Activated T-cell treated with anti-CD3 and anti-CD28 coated beads, Interleukin-2, amount 50 U/mL, for 4 hours (primary cell): ENCODE measurements at regions not wholly inside any gene's neighbourhood (a gene's known extent, or its start where the extent isn't known, plus 50 kb on each side); places are given as distances from the start of the nearest gene placed in this dataset.

ENCODE experiments used
- ATAC-seq, 2 donors: fragments of 200-7000 bp; cut with Tn5 transposase; one replicate each; pipeline ENCODE4 v1.10.0; 2021
- DNase-seq: peaks from one replicate; pipeline ENCODE4 v3.0.0-alpha.2; 2020
- H3K27me3 Mint-ChIP-seq: one replicate; pipeline ENCODE4 v1.8.0; 2021; ENCODE audit warnings: low read depth, mixed read lengths
- H3K36me3 Mint-ChIP-seq: one replicate; pipeline ENCODE4 v1.8.0; 2022; ENCODE audit warnings: mixed read lengths; ENCODE audit not compliant: insufficient read depth
- H3K4me1 Mint-ChIP-seq: one replicate; pipeline ENCODE4 v1.8.0; 2021; ENCODE audit warnings: low read depth, mixed read lengths
- H3K4me3 Mint-ChIP-seq: one replicate; pipeline ENCODE4 v1.8.0; 2021; ENCODE audit warnings: mild to moderate bottlenecking, moderate library complexity, mixed read lengths
- H3K9me3 Mint-ChIP-seq: one replicate; pipeline ENCODE4 v1.8.0; 2021; ENCODE audit warnings: mixed read lengths

- H3K27me3 Mint-ChIP-seq, result peaks cover 9% of the 10 kb centered on the region
- ATAC-seq, result no peak
- no peak for DNase-seq
- H3K4me3 Mint-ChIP-seq, result no peak overlapping the region
- no peaks in the 10 kb centered on the region for H3K36me3 Mint-ChIP-seq
- peaks cover 3% of the 10 kb centered on the region for H3K4me1 Mint-ChIP-seq
- H3K9me3 Mint-ChIP-seq, result peaks cover 2% of the 10 kb centered on the region
These were observed 110.1 kb upstream of the UQCRFS1 start for GRCh38 chr19:29323021-29323430.

- no peak for DNase-seq
- Mint-ChIP-seq H3K4me3 (no peak overlapping the region), H3K27me3 (peaks cover 6% of the 10 kb centered on the region), H3K4me1 (peaks cover 3% of the 10 kb centered on the region), H3K36me3 (no peaks in the 10 kb centered on the region), H3K9me3 (peaks cover 8% of the 10 kb centered on the region)
- ATAC-seq, result no peak
These were observed 110.7 kb upstream of the UQCRFS1 start for GRCh38 chr19:29323440-29324290.

GRCh38 chr19:29324291-29324680 lies 111.3 kb upstream of the UQCRFS1 start:
- peaks cover 6% of the 10 kb centered on the region for H3K27me3 Mint-ChIP-seq
- no peaks in the 10 kb centered on the region for H3K36me3 Mint-ChIP-seq
- H3K4me3 Mint-ChIP-seq, result no peak overlapping the region
- DNase-seq (no peak), ATAC-seq (no peak)
- peaks cover 8% of the 10 kb centered on the region for H3K9me3 Mint-ChIP-seq
- peaks cover 3% of the 10 kb centered on the region for H3K4me1 Mint-ChIP-seq

- peaks cover 3% of the 10 kb centered on the region for H3K4me1 Mint-ChIP-seq
- no peaks in the 10 kb centered on the region for H3K36me3 Mint-ChIP-seq
- DNase-seq, result no peak
- peaks cover 8% of the 10 kb centered on the region for H3K9me3 Mint-ChIP-seq
- ATAC-seq, result no peak
- peaks cover 6% of the 10 kb centered on the region for H3K27me3 Mint-ChIP-seq
- H3K4me3 Mint-ChIP-seq, result no peak overlapping the region
These were observed 111.8 kb upstream of the UQCRFS1 start for GRCh38 chr19:29324717-29325116.

- ATAC-seq, result no peak
- Mint-ChIP-seq H3K4me1 (peaks cover 3% of the 10 kb centered on the region), H3K36me3 (no peaks in the 10 kb centered on the region), H3K27me3 (peaks cover 6% of the 10 kb centered on the region), H3K4me3 (no peak overlapping the region), H3K9me3 (peaks cover 8% of the 10 kb centered on the region)
- no peak for DNase-seq
These were observed 112.5 kb upstream of the UQCRFS1 start for GRCh38 chr19:29325241-29325975.

- H3K4me3 Mint-ChIP-seq, result no peak overlapping the region
- H3K27me3 Mint-ChIP-seq, result peaks cover 6% of the 10 kb centered on the region
- no peaks in the 10 kb centered on the region for H3K36me3 Mint-ChIP-seq
- DNase-seq (no peak), ATAC-seq (no peak)
- H3K4me1 Mint-ChIP-seq, result peaks cover 3% of the 10 kb centered on the region
- H3K9me3 Mint-ChIP-seq, result peaks cover 8% of the 10 kb centered on the region
These were observed 113.4 kb upstream of the UQCRFS1 start for GRCh38 chr19:29326351-29326750.

- Mint-ChIP-seq H3K4me3 (no peak overlapping the region), H3K36me3 (no peaks in the 10 kb centered on the region), H3K4me1 (peaks cover 3% of the 10 kb centered on the region), H3K9me3 (peaks cover 8% of the 10 kb centered on the region), H3K27me3 (peaks cover 6% of the 10 kb centered on the region)
- no peak for ATAC-seq
- DNase-seq, result no peak
These were observed 114.2 kb upstream of the UQCRFS1 start for GRCh38 chr19:29326849-29327840.

GRCh38 chr19:29328586-29328985 lies 115.6 kb upstream of the UQCRFS1 start:
- H3K4me3 Mint-ChIP-seq, result no peak overlapping the region
- DNase-seq, result no peak

GRCh38 chr19:29329460-29330134 lies 116.6 kb upstream of the UQCRFS1 start:
- Mint-ChIP-seq H3K4me3 (no peak overlapping the region), H3K4me1 (peaks cover 3% of the 10 kb centered on the region), H3K9me3 (peaks cover 8% of the 10 kb centered on the region), H3K27me3 (peaks cover 5% of the 10 kb centered on the region), H3K36me3 (no peaks in the 10 kb centered on the region)
- DNase-seq, result no peak
- ATAC-seq, result no peak

More at GRCh38 chr19:29328586-29328985, 115.6 kb upstream of the UQCRFS1 start:
- peaks cover 8% of the 10 kb centered on the region for H3K9me3 Mint-ChIP-seq
- no peak for ATAC-seq
- peaks cover 3% of the 10 kb centered on the region for H3K4me1 Mint-ChIP-seq
- peaks cover 6% of the 10 kb centered on the region for H3K27me3 Mint-ChIP-seq
- no peaks in the 10 kb centered on the region for H3K36me3 Mint-ChIP-seq

- no peak for ATAC-seq
- H3K36me3 Mint-ChIP-seq, result no peaks in the 10 kb centered on the region
- H3K27me3 Mint-ChIP-seq, result peaks cover 10% of the 10 kb centered on the region
- no peaks in the 10 kb centered on the region for H3K4me1 Mint-ChIP-seq
- DNase-seq, result no peak
- no peak overlapping the region for H3K4me3 Mint-ChIP-seq
- H3K9me3 Mint-ChIP-seq, result peaks cover 15% of the 10 kb centered on the region
These were observed 123.5 kb upstream of the UQCRFS1 start for GRCh38 chr19:29336425-29336824.

GRCh38 chr19:29337029-29337428 lies 124.1 kb upstream of the UQCRFS1 start:
- no peak for DNase-seq
- Mint-ChIP-seq H3K4me1 (no peaks in the 10 kb centered on the region), H3K4me3 (no peak overlapping the region), H3K9me3 (peaks cover 19% of the 10 kb centered on the region), H3K27me3 (peaks cover 10% of the 10 kb centered on the region), H3K36me3 (no peaks in the 10 kb centered on the region)
- ATAC-seq, result no peak

- Mint-ChIP-seq H3K4me1 (no peaks in the 10 kb centered on the region), H3K9me3 (peaks cover 31% of the 10 kb centered on the region), H3K4me3 (no peak overlapping the region), H3K27me3 (peaks cover 10% of the 10 kb centered on the region), H3K36me3 (no peaks in the 10 kb centered on the region)
- ATAC-seq, result no peak
- no peak for DNase-seq
These were observed 125.5 kb upstream of the UQCRFS1 start for GRCh38 chr19:29338480-29338879.

- Mint-ChIP-seq H3K27me3 (peaks cover 3% of the 10 kb centered on the region), H3K4me1 (no peaks in the 10 kb centered on the region), H3K4me3 (no peak overlapping the region), H3K9me3 (peaks cover 51% of the 10 kb centered on the region), H3K36me3 (no peaks in the 10 kb centered on the region)
- ATAC-seq, result no peak
- no peak for DNase-seq
These were observed 129.8 kb upstream of the UQCRFS1 start for GRCh38 chr19:29342721-29343120.
